Iris pigment epithelial cell (primary cell): ENCODE measurements at regions not wholly inside any gene's neighbourhood (a gene's known extent, or its start where the extent isn't known, plus 50 kb on each side); places are given as distances from the start of the nearest gene placed in this dataset.
"Not testable (repeated sequence)": the region's sequence is repeated elsewhere in the genome, so short reads cannot be mapped to it uniquely, and the experiment has no call there.

Experiments
- DNase-seq: peaks from one replicate; pipeline ENCODE4 v3.0.0-alpha.2; 2011; ENCODE audit warnings: low read depth

GRCh38 chrX:150052226-150052625 is 113.9 kb upstream of the EOLA2 start:
- no peak for DNase-seq

GRCh38 chrX:150058728-150059127 is 120.4 kb upstream of the EOLA2 start:
- no peak for DNase-seq

GRCh38 chrX:150060406-150060805 is 122.1 kb upstream of the EOLA2 start:
- peak; percentile 72 for DNase-seq

DNA sequence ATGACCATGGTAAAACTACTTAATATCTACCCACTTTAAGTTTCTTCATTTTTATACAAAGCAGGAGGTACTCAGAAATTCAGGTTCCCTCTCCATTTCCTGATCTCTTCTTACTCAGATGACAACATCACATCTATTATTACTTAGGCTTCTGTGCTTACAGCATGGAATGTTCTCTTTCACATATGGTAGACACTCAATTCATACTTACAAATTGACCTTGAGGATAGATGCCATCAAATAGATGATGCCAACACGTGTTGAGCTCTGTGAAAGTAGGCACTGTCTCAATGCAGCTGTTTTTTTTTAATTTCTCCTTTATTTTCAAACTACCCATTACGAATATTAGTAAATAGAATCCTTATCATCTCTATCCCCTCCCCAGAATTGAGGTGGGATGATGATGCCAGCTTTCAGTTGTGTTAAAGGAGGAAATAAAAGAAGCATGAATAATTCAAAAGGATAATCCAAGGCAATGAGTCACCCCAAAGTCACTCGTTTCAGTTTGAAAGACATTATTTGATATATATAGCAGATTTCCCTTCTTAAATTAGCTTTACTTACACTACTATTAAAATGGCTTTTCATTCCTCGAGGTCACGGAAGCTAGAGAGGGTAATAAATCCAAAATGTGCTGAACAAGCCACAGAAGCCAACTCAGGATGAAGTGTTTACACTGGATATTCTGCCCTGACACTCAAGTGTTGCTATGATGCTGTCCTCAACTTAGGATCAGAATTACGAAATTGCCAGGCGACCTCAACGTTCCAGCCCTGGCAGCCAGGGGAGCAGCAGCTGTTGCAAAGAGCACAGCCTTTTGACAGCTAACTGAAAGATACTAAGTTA is 124.2 kb upstream of the EOLA2 start:
- DNase-seq, result peak; percentile 45

- no peak for DNase-seq
Measured at GRCh38 chrX:150063138-150063518, 124.8 kb upstream of the EOLA2 start.

DNA sequence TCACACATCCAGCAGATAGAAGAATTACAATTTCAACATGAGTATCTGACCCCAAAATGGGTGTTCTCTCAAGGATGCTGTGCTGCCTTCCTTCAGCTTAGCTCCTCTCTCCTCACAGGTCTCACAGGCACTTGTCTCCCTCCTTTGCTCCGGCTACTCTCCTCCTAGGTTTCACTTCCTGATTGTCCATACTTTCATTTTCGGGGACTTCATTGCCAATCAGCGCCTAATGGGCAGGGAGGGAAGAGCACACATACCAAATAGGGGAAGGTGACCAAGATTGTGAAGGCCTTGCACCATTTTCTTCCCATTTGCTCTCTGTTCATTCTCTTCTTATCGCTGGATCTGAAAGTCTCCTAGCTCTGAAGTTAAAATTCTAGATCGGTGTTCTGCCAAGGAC is 125.4 kb upstream of the EOLA2 start:
- DNase-seq, result no peak

GRCh38 chrX:150074175-150074574 is 135.9 kb upstream of the EOLA2 start:
- peak; percentile 33 for DNase-seq

DNA sequence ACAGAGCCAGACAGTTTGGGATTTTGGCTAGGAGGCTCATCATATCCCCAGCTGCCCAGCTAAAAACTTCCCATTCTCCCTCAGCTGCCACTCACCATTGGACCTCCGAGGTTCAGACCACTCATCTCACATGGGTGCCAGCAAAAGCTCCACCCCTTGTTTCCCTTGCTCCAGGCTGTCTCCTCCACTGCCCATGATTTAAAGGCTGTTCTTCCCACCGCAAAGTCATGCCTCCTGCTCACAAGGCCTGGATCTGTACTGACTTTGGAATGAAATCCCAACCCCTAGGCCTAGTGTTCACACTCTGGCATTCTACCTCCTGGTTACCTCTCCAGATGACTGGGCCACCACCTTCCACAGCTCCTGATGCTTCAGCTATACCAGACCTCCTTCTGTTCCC is 142.2 kb upstream of the EOLA2 start:
- no peak for DNase-seq

DNA sequence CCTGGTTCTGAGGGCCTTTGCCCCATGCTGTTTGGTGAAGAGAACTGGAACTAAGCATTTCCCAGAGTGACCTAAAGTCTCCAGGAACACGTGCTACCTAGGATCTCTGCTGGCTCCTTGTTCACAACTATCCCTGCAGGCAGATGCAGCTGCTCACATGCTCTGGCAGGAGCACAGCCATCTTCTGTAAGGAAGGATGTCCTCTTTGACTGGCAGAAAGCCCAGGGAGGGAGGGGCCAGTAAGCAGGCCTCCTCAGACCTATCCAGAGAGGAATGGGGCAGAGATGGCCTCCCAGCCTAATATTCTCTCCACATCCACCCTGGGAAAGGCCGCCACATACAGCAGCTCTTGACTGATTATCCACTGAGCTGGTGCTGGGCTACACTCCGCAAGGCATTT is 142.8 kb upstream of the EOLA2 start:
- no peak for DNase-seq

GRCh38 chrX:150084496-150085229 is 146.4 kb upstream of the EOLA2 start:
- peak; percentile 68 for DNase-seq

DNA sequence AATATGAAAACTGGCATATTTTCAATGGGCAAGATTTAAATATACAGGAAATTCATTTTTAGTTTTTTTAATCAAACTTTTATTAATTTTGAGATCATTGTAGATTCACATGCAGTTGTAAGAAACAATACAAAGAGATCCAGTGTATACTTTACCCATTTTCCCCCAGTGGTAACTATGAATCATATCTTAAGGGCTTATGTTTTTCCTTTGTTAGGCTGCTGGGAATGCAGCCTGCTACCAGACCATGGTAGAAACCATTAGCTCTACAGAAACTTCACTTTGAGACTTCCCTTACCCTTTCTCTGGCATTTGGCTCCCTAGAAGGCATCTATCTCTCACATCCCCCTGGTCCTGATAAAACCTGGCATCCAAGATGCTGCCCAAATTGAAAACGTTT is 147.6 kb upstream of the EOLA2 start:
- peak; percentile 51 for DNase-seq

DNA sequence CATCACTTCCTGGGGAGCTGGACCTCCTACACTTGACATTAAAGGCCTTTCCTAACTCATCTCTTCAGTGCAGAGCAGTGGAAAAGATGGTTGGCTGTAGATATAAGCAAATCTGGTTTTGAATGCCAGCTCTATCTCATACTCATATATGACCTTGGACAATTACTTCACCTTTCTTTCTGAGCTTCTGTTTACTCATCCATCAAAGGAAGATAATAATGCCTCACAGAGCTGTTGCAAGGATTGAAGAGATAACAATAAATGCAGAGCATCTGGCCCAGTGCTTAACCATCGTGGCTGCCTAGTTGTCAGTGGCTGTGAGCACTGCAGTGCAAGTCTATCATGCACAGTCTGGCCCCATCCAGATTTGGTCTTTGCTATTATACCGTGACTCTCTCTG is 148.1 kb upstream of the EOLA2 start:
- peak; percentile 17 for DNase-seq

DNA sequence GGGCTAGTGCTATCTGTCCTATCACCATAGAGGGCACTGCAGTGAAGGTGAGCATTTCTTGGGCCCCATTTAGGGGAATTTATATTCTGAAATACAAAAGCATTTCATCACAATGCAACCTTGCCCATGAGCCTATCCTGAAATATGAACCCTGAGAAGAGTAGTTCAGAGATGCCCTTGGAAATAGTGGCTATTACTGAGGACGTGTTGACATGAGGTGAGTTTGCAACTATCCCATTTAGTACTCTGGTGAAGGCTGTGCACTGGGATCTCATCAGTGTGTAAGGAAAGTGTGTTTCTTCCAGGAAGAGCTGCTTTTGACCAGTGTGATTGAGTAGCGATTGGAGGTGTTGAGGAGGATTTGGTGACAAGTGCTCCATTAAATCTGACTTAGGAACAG is 149.3 kb upstream of the EOLA2 start:
- no peak for DNase-seq

- no peak for DNase-seq
Measured at GRCh38 chrX:150088042-150088441, 149.8 kb upstream of the EOLA2 start.

DNA sequence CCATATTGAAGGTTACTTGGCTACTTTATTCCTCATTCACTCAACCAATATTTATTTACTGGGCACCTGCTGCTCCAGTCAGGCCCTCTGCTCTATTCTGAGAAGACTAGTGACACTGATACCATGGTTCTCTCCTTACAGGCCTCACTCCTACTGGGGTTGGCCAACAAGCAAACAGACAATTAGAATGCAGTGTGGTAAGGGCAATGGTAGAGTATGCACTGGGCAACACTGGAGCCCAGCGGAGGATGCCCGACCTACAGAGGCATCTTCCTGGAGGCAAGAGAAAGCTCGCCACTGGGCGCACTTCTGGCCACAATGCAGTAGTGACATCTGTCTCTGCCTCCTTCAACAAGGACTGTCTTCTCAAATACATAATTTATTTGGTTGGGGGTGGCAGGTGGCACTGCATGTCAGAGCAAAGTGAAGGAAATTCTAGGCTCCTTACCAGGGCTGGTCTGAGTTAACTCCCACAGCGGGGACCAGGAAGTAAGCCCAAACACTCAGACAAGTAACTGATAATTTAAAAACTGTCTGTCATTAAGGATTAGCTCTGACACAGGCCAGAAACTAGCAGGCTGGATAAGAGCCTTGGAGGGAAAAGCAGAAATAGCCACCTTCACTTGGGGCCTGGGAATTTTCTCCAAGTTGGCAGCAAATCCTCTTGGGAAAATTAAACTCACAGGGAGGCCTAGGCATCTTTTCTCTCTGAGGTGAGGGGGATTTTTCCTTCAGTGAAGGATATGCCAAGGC is 150.7 kb upstream of the EOLA2 start:
- no peak for DNase-seq

- not testable (repeated sequence) for DNase-seq
Measured at GRCh38 chrX:150091300-150091699, 153.0 kb upstream of the EOLA2 start.

GRCh38 chrX:150092549-150092948 is 154.3 kb upstream of the EOLA2 start:
- DNase-seq, result no peak

DNA sequence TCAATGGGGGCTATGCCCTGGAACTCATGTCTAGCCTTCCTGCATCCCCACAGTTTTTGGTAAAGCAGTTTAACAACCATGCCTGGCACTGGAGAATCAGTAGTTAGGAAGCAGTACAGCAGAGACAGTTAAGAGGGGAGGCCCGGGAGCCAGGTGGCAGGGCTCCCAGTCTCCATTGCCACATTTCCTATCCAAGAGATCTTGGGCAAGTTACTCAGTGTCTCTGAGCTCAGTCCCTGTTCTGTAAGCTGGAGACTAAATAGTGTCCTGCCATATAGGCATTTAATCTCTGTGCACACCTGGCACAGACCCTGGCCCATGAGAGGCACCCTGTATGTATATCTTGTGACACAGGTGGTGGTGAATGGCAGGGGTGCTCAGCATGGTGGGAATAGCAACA is 156.1 kb upstream of the EOLA2 start:
- no peak for DNase-seq

DNA sequence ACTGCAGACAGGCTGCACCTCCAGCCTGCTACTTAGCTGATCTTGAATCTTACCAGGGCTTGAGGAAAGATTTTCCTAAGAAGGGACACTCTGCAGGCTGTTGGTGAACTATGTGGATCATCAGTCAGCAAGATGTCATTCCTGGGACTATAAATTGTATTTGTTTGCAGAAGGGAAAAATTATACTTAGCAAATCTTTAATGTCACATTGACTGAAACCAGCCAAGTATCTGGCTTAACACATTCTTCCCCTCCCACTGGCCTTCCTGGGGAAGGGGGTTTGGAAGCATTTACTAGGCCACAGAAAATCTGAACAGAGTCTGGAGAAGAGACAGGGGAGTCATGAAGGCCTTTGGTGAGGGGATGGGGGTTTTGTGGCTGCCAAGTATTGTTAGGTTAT is 156.7 kb upstream of the EOLA2 start:
- DNase-seq, result no peak

GRCh38 chrX:150099316-150099715 is 161.0 kb upstream of the EOLA2 start:
- DNase-seq, result no peak

DNA sequence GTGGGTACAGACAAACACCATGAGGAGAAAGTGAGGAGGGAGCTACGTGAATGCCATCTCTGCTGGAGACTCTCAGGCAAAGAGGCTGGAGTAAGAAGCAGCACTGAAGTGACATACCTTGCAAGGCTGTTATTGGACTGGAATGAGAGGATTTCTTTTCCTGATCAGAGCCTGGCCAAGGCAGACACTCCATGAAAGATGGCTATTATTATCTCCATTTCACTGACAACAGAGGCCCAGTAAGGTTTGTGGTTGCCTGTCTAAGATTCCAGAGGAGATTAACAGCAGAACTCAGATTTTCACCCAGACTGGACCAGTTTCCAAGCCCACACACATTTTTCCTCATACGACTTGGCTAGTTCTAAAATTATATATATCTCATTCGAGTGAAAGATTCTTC is 162.0 kb upstream of the EOLA2 start:
- DNase-seq, result peak; percentile 26

GRCh38 chrX:150118476-150118875 is 180.2 kb upstream of the EOLA2 start:
- no peak for DNase-seq

DNA sequence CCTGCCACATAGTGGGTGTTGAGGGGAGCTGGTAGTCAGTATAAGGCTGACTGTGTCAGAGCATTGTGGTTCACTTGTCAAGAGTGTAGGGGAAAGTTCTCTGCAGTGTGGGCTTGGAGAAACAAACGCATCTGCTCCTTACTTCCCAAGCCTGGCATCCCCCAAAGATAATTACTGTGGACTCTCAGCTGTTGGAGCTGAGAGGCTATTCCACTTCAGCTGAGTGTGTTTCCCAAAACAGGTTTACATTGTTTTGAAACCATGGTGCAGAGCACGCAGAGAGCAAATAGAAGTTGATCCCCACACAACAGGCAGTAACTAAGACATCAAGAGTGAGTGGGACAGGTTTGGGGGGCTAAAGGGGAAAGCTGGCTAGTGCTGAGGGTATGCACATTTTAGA is 181.0 kb upstream of the EOLA2 start:
- DNase-seq, result no peak
